Ureter (tissue), 1 donor: ENCODE measurements at regions not wholly inside any gene's neighbourhood (a gene's known extent, or its start where the extent isn't known, plus 50 kb on each side); places are given as distances from the start of the nearest gene placed in this dataset.

Source experiments
- DNase-seq: peaks from one replicate; pipeline ENCODE4 v3.0.0-alpha.2; 2020; ENCODE audit warnings: low spot score
- donor health status: DM: yes; HTN: yes; CAD: no.

DNA sequence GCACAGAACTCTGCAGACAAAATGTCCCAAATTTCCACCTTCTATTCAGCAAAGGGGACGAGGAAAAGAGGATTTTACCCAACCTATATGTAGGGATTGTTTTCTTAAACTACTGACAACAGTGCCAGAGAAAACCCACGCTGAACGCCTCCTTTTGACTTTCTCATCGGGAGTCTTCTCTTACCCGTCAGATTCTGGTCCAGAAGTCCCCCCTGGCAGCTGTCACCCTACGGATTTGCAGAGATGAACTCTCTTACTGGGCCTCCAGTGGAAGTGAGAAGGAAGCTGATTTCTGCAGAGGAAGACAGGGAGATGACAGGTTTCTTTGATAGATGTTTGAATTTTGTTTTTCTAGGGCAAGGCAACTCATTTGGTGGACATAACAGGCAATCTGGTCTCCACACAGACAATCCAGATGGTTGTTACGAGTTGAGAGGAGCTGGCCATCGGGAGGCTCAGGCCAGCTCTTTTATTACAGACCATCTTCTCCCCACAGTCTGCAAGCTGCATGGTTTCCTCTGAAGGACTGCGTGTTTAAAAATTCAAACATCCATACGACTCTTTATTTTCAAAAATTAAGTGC is 804.3 kb downstream of the RNF144A start:
- no peak for DNase-seq

- no peak for DNase-seq
Observed at GRCh38 chr2:7722212-7722910, 805.1 kb downstream of the RNF144A start.

DNA sequence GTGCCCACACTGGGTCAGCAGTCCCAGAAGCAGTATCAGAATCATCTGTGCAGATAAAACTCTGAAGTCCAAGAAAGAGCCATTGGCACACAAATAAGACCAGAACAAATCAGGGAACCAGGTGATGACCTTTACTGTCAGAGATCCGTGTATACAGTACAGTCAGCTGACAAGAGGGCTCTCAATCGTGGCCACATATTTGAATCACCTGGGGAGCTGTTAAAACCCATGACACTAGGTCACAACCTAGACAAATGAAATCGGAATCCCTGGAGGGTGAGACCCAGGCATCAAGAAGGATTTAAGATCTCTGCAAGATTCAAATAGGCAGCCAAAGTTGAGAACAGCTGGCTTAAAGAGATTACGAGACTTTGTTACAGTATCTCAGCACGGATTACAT is 807.1 kb downstream of the RNF144A start:
- DNase-seq = no peak

- no peak for DNase-seq
Observed at GRCh38 chr2:7725171-7725849, 808.1 kb downstream of the RNF144A start.

GRCh38 chr2:7725850-7726242 is 808.6 kb downstream of the RNF144A start:
- no peak for DNase-seq

- DNase-seq = no peak
Observed at GRCh38 chr2:7726989-7727388, 809.8 kb downstream of the RNF144A start.

DNA sequence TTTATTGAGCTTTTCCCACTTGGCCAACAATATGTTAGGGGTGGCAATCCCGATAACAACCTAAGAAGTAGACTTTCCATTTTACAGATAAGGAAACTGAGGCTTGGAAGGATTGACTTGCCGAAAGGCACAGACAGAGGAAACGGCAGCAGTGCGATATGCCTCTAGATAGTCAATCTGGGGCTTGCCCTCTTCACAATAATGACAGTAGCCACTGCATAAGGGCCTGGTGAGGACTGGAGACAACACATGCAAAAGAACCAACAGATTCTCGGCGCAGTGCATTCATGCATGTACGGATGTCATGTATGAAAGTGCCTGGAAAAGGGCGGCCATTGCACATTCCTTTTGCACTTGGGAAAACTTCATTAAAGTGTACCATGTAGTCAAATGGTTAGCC is 811.2 kb downstream of the RNF144A start:
- DNase-seq = no peak

GRCh38 chr2:7730449-7730848 is 813.2 kb downstream of the RNF144A start:
- no peak for DNase-seq

DNA sequence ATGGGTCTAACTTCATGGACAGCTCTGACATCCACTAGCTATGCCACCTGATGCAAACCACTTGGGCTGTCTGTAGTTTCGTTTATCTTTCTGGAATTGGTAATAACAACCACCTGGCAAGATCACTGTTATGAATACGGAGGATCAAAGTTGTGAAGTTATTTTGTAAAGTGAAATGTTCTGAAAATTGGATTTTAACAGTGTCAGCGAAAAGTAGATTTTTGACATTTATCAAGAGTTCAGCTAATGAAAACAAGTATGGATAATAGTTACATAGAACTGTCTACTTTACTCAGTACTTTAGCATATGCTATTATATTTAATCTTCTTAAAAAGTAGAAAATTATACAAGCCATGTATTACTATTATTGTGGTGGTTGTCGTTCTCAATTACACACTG is 813.8 kb downstream of the RNF144A start:
- DNase-seq = no peak

DNA sequence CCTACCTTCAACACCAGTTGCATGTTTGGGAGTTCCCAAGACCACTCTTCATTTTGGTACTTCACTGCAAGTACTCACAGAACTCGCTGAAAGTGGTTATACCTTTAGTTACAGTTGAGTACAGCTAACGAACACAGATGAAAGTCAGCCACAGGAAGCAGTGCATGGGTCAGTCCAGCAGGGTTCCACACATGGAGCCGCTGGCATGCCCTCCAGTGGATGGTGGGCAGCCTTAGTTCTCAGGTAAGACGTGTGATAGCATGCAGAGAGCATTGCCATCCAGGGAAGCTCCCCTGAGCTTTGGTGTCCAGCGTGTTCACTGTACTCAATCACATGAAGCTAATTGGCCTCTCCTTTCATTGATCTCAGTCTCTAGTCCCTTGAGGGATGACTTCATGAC is 815.3 kb downstream of the RNF144A start:
- no peak for DNase-seq

DNA sequence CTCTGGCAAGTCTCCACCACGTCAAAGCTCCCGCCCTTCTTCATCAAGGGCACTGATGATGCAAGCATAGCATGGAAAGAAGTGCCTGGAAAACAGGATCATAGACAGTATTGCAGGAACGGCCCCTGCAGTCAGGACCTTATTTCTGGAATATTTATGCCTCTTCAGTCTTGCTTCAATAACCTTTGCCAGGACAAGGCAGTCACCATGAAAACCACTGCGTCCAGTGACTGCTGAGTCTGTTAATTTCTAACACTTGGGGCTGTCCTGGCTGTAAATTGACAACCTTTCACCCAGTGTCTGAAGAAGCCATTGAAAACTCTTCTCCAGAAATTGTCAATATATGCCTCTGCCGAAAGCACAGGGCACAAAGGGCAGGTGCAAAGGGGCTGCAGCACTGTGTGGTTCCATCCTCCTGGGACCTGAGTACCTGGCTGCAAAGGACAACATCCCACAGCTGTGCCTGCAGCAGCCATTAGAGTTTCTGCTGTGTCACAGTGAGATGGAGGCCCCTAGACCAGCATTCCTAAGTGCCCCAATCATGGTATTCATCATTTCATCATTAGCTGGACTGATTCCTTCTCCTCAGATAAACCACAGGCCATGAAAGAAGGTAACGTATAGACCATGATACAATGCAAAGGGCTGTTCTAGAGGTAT is 819.6 kb downstream of the RNF144A start:
- no peak for DNase-seq

- no peak for DNase-seq
Observed at GRCh38 chr2:7738596-7738995, 821.4 kb downstream of the RNF144A start.

DNA sequence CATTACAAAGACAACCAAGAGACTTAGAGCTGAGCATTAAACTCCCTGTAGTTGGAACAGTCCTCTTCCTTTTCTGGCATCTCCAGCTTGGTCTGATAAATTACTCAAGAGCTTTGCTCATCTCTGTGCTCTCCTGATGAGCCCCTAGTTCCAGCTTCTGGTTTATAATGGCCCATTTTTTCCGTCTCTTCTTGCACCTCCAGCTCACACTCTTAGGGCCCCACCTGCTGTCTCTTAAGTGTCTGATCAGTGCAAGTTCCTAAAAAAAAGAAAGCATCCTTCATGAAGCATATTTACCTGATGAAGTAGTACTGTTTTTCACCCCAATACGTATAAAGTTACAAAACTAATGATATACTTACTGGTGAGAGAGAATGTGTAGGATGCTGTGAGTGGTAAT is 822.9 kb downstream of the RNF144A start:
- no peak for DNase-seq

DNA sequence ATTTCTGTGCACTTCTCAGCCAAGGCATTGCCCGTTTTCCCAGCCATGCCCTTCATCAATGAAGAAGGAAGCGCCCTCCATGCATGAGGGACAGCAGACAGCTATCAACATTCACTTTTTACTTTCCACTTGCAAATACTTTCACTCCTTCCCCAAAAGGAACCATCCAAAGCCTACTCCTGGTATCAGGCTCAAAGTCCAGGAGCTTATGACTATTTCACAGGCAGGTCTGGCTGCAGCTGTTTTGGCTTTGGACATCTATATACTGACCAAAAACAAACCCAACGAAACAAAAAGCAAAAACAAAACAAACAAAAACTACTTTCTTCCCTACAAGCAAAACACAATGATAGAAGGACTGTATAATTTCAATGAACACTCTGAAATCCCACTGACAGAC is 825.1 kb downstream of the RNF144A start:
- no peak for DNase-seq

DNA sequence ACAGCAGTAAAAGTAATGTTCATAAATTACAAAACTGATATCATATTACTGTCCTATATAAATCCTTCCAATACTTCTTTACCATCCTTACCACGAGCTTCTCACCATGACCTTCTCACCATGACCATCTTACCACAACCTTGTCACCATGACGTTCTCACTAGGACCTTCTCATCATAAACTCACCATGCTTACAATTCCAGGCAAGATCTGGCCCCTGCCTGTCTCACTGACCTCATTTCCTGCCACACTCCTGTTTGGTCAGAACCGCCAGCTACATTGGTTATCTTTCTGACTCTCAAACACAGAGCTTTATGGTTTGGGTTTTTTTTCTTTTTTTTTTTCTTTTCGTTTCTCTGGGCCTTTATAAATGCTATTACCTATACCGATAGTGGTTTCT is 827.6 kb downstream of the RNF144A start:
- DNase-seq = no peak

- DNase-seq = no peak
Observed at GRCh38 chr2:7745369-7745768, 828.2 kb downstream of the RNF144A start.

DNA sequence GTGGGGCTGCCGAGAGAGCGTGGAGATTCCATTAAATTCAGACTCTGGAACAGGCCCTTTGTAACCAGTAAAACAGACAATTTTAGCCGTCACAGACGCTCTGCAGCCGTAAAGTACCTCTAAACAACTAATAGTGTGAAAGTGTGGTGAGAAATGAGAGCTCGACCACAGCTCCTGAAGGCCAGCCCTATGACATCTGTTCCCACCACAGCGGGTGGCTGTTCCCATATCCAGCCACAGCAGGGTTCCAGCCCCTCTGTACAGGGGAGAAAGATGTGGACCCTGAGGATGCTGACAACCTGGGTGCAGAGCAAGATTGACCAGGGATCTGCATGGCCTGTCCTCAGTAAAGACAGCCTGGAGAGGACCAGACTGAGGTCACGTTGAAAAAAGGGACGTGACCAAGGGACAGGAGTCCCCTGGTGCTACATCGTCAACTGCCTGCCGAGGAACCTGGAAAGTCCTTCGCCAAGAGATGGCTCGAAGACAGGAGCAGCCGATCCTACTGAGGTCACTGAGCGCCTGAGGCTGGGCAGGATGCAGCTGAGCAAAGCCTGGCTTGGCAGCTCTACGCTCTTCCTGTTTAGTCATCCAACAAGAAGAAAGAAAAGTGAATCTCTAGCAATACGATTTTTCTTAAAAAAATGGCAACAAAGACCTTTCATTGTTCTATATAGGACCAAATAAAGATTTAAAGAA is 831.7 kb downstream of the RNF144A start:
- no peak for DNase-seq

DNA sequence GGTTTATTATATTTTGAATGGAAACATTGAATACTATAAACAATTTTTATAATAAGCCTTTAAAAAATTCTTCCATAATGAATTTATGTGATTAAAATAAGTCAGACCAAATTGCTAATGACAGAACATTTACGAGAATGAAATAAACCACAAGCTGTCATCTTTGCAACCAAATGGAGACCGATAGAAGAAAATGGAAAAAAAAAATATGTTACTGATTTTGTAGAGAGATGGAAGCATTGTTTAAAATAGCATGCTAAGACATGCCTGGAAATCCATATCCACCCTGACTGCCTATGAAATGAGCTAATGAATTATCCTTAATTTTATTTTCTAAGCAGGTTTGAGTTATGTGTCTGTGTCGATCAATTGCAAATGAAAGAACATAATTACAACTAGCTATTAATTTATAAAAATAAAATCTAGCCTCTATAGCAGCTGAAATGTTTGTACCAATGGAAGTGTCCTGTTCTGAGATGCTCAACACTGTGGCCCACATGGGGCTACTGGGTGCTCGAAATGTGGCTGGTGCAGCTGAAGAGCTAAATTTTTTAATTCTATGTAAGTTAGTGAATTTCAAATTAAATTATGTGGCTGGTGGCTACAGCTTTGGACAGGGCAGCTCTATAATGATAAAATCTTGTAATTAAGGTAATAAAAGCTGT is 832.8 kb downstream of the RNF144A start:
- DNase-seq = no peak

DNA sequence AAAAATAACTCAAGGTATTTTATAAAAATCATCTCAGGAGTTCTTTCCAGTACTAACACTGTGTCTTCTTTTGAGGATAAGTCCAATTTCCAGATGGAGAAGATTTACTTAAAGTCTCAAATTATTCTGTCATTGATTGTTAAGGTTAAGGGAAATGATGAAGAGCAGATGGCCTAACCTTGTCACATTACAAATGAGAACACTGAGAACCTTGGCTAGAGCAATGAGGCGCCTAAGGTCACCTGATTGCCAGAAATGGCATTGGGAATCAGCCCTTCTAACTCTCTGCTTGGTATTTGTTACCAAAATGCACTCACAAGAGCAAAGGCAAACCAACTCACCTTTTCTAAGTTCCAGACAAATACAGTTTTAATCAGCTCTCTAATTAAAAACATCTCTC is 835.1 kb downstream of the RNF144A start:
- no peak for DNase-seq

GRCh38 chr2:7753777-7754176 is 836.6 kb downstream of the RNF144A start:
- no peak for DNase-seq

- DNase-seq = no peak
Observed at GRCh38 chr2:7755879-7756278, 838.7 kb downstream of the RNF144A start.
